GM12878 (cell line): ENCODE measurements at regions not wholly inside any gene's neighbourhood (a gene's known extent, or its start where the extent isn't known, plus 50 kb on each side); places are given as distances from the start of the nearest gene placed in this dataset.

ENCODE experiments used
- ATAC-seq: fragments of 200-7000 bp; cut with Tn5 transposase; 3 replicates; pipeline ENCODE4 v1.9.1; 2020; ENCODE audit warnings: mild to moderate bottlenecking, moderate library complexity
- BruUV-seq: library from RNA; stranded (reverse); fragments of 400-500 nt; replicated peaks from 2 replicates; lab custom pipeline; 2021; lab: Mats Ljungman, UMichigan
- CTCF ChIA-PET: fragments of 300-600 bp; sonication (Branson Sonifier 250); formaldehyde crosslinking; extraction: SDS; loops from one replicate; lab custom pipeline; 2021; ENCODE audit warnings: inconsistent platforms; lab: Yijun Ruan, JAX
- POLR2A ChIA-PET: fragments of 350-600 bp; formaldehyde crosslinking; extraction: SDS; loops from one replicate; lab custom pipeline; 2021; ENCODE audit warnings: inconsistent platforms; lab: Charles Lee
- RAD21 ChIA-PET: fragments of 300-600 bp; sonication (Branson Sonifier 250); formaldehyde crosslinking; loops from one replicate; lab custom pipeline; 2023; ENCODE audit warnings: antibody characterized with exemption; ENCODE audit not compliant: unreplicated experiment; lab: Charles Lee
- SMC1A ChIA-PET: fragments of 300-600 bp; sonication (Branson Sonifier 250); formaldehyde crosslinking; loops from one replicate; lab custom pipeline; 2023; ENCODE audit not compliant: unreplicated experiment, uncharacterized antibody; lab: Charles Lee
- DNase-seq: peaks from one replicate; pipeline ENCODE4 v3.0.0-alpha.2; 2011; ENCODE audit warnings: low read depth, low spot score
- FAIRE-seq: peaks from 3 replicates; lab custom pipeline; 2011; peaks lifted over from hg19 to GRCh38; lab: Jason Lieb, UNC
- H2AFZ ChIP-seq: 2 replicates; pipeline ENCODE4 v1.6.0; 2011; ENCODE audit warnings: low read depth, low read length, control low read depth; ENCODE audit not compliant: control insufficient read depth
- H3K27ac ChIP-seq: 2 replicates; pipeline ENCODE4 v1.5.1; 2011; ENCODE audit warnings: control low read depth; ENCODE audit not compliant: control insufficient read depth, insufficient read depth
- H3K27me3 ChIP-seq, 2 experiments: replicated peaks in 1 of 2; 2 replicates each; pipeline versions ENCODE4 v1.6.0 to v1.6.1; 2011; ENCODE audit warnings: low read length in 1 of 2; ENCODE audit not compliant: control insufficient read depth in 2 of 2, insufficient read depth in 2 of 2
- H3K36me3 ChIP-seq, 2 experiments: 2 replicates each; pipeline ENCODE4 v1.5.1; 2011; ENCODE audit warnings: low read length in 1 of 2; ENCODE audit not compliant: control insufficient read depth in 2 of 2, insufficient read depth in 2 of 2
- H3K4me1 ChIP-seq: 2 replicates; pipeline ENCODE4 v1.6.1; 2011; ENCODE audit warnings: mild to moderate bottlenecking, low read length, moderate library complexity, mixed read lengths; ENCODE audit not compliant: control insufficient read depth, insufficient read depth
- H3K4me2 ChIP-seq: 2 replicates; pipeline ENCODE4 v1.6.0; 2011; ENCODE audit warnings: control low read depth; ENCODE audit not compliant: control insufficient read depth, insufficient read depth
- H3K4me3 ChIP-seq: fragments of 200-600 bp; sonication (generic); 2 replicates; pipeline ENCODE4 v1.5.1; 2016
- H3K79me2 ChIP-seq: 2 replicates; pipeline ENCODE4 v1.6.0; 2011; ENCODE audit warnings: low read length; ENCODE audit not compliant: control insufficient read depth, insufficient read depth
- H3K9ac ChIP-seq: 2 replicates; pipeline ENCODE4 v1.8.0; 2011; ENCODE audit warnings: low read length, control low read depth, mixed read lengths; ENCODE audit not compliant: control insufficient read depth, insufficient read depth
- H3K9me3 ChIP-seq: replicated peaks from 3 replicates; pipeline ENCODE4 v1.5.1; 2011; ENCODE audit warnings: mild to moderate bottlenecking, low read length; ENCODE audit not compliant: control insufficient read depth, insufficient read depth
- H4K20me1 ChIP-seq: 2 replicates; pipeline ENCODE4 v1.6.0; 2011; ENCODE audit not compliant: control insufficient read depth, insufficient read depth
- BRCA1 ChIP-seq: IDR thresholded peaks from 2 replicates; pipeline ENCODE4 v1.6.1; 2011; ENCODE audit warnings: low read depth, low read length, improper control_type of control experiment
- CREB1 ChIP-seq: IDR thresholded peaks from 2 replicates; pipeline ENCODE4 v1.6.1; 2012; ENCODE audit warnings: low read depth, mild to moderate bottlenecking, inconsistent platforms
- CREM ChIP-seq: IDR thresholded peaks from 2 replicates; pipeline ENCODE4 v1.6.1; 2014; ENCODE audit warnings: antibody characterized with exemption, low read depth
- E2F4 ChIP-seq: IDR thresholded peaks from 2 replicates; pipeline ENCODE4 v1.6.1; 2012; ENCODE audit warnings: low read depth, low read length, improper control_type of control experiment
- GABPA ChIP-seq: IDR thresholded peaks from 2 replicates; pipeline ENCODE4 v1.6.1; 2014; ENCODE audit warnings: antibody characterized with exemption, low read depth, mild to moderate bottlenecking, inconsistent platforms
- HDAC2 ChIP-seq: fragments of 200-600 bp; sonication (generic); IDR thresholded peaks from 2 replicates; pipeline ENCODE4 v1.6.1; 2017
- HDAC6 ChIP-seq: fragments of 200-600 bp; sonication (generic); IDR thresholded peaks from one replicate; pipeline ENCODE4 v1.8.0; 2017; ENCODE audit warnings: antibody characterized with exemption; ENCODE audit not compliant: unreplicated experiment
- JUNB ChIP-seq: IDR thresholded peaks from 2 replicates; pipeline ENCODE4 v1.6.1; 2016; ENCODE audit warnings: antibody characterized with exemption, mild to moderate bottlenecking
- KLF5 ChIP-seq: fragments of 450-650 bp; IDR thresholded peaks from 2 replicates; pipeline ENCODE4 v1.6.1; 2014; ENCODE audit warnings: mild to moderate bottlenecking; ENCODE audit not compliant: partially characterized antibody
- MTA2 ChIP-seq: fragments of 450-650 bp; IDR thresholded peaks from 2 replicates; pipeline ENCODE4 v1.6.1; 2016; ENCODE audit warnings: low read depth, mild to moderate bottlenecking, moderate library complexity
- PKNOX1 ChIP-seq: fragments of 450-650 bp; IDR thresholded peaks from 2 replicates; pipeline ENCODE4 v1.6.1; 2016; ENCODE audit warnings: mild to moderate bottlenecking
- TARDBP ChIP-seq: IDR thresholded peaks from 2 replicates; pipeline ENCODE4 v1.6.1; 2016; ENCODE audit warnings: borderline replicate concordance
- WRNIP1 ChIP-seq: IDR thresholded peaks from 2 replicates; pipeline ENCODE4 v1.6.1; 2011; ENCODE audit warnings: low read depth, low read length, improper control_type of control experiment, borderline replicate concordance
- ZBED1 ChIP-seq: IDR thresholded peaks from 2 replicates; pipeline ENCODE4 v1.6.1; 2016; ENCODE audit warnings: borderline replicate concordance
- ZNF622 ChIP-seq: fragments of 450-650 bp; IDR thresholded peaks from 2 replicates; pipeline ENCODE4 v1.6.1; 2017; ENCODE audit warnings: mild to moderate bottlenecking, inconsistent platforms
- WGBS: methylation state at CpG from one replicate; pipeline ENCODE4 v1.1.6; 2016; ENCODE audit warnings: low lambda C conversion rate; ENCODE audit not compliant: insufficient replicate concordance, insufficient coverage; ENCODE audit errors: missing lambda C conversion rate; 5-methylcytosine and 5-hydroxymethylcytosine counted together
- in situ Hi-C: fragments of 300-500 bp; cut with MboI; formaldehyde crosslinking; loops from 9 replicates; pipeline ENCODE4 v1.14.3; 2018; ENCODE audit warnings: mixed read lengths
- intact Hi-C: fragments of 100-400 bp; cut with micrococcal nuclease; formaldehyde crosslinking; loops from one replicate; pipeline ENCODE4 v1.14.2; 2022; ENCODE audit not compliant: unreplicated experiment
- TF ChIP-seq, protein P1 (sequence below): fragments of 450-650 bp; IDR thresholded peaks from 2 replicates; pipeline ENCODE4 v1.6.1; 2017; ENCODE audit warnings: antibody characterized with exemption, mild to moderate bottlenecking, moderate library complexity

DNA sequence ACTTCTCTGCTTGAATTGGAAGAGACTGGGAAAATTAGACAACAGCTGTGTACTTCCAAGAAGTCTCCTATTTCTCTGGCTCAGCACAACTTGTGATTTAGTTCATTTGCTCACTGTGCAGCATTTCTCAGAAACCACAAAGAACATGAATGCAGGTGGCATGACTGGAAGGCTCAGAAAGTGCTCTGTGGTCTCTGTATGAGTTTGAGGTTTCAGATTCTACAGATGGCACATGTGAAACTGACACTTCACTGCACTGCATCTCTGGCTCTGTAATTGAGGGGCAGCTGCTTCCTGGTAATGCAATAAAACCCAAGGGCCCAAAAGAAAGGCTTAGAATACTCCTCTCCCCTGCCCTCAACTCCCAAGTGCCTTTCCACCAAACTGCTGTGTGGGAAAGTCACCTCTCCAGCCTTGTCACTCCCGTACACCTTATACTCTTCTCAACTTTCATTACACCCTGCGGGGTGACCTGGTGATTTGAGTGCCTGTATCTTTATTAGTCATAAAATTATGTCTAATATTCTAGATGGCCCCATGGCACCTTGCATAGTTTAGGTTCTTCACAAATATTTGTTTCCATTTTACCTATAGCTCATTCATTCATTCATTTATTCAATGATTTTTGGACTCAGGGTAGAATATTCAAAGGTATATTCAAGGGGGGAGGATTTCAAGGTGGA is 82.5 kb downstream of the ESM1 start (continued):
- TF ChIP-seq TARDBP (no peak), KLF5 (no peak), JUNB (peak; percentile 90), E2F4 (no peak), GABPA (0 out of 2 replicates have a peak, but pooled peaks have one; percentile 48)

GRCh38 chr5:54900984-54901725 is 84.2 kb downstream of the ESM1 start:
- H3K4me2 ChIP-seq = no peak overlapping the region
- RAD21 ChIA-PET = no interaction called here
- no peak overlapping the region for H3K4me3 ChIP-seq
- TF ChIP-seq CREB1 (no peak), HDAC6 (no peak), PKNOX1 (no peak), ZNF622 (no peak), BRCA1 (no peak), ZBED1 (no peak), HDAC2 (no peak), WRNIP1 (no peak), MTA2 (no peak), CREM (no peak)
- TF ChIP-seq, protein P1, sequence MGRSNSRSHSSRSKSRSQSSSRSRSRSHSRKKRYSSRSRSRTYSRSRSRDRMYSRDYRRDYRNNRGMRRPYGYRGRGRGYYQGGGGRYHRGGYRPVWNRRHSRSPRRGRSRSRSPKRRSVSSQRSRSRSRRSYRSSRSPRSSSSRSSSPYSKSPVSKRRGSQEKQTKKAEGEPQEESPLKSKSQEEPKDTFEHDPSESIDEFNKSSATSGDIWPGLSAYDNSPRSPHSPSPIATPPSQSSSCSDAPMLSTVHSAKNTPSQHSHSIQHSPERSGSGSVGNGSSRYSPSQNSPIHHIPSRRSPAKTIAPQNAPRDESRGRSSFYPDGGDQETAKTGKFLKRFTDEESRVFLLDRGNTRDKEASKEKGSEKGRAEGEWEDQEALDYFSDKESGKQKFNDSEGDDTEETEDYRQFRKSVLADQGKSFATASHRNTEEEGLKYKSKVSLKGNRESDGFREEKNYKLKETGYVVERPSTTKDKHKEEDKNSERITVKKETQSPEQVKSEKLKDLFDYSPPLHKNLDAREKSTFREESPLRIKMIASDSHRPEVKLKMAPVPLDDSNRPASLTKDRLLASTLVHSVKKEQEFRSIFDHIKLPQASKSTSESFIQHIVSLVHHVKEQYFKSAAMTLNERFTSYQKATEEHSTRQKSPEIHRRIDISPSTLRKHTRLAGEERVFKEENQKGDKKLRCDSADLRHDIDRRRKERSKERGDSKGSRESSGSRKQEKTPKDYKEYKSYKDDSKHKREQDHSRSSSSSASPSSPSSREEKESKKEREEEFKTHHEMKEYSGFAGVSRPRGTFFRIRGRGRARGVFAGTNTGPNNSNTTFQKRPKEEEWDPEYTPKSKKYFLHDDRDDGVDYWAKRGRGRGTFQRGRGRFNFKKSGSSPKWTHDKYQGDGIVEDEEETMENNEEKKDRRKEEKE = no peak
- intact Hi-C loops = no loop called here
- H3K27me3 ChIP-seq = peaks cover 0 to 15% of the 10 kb centered on the region in 2 experiments; a peak in 1 of 4 replicates
- ATAC-seq (no peak), DNase-seq (no peak), FAIRE-seq (no peak)
- peaks cover 4% of the 10 kb centered on the region; the same call in 1 of the 2 replicates for H4K20me1 ChIP-seq
- POLR2A ChIA-PET = no interaction called here
- 34% methylated on average over 13 of the region's 13 CpGs for WGBS
- no peak overlapping the region for H2AFZ ChIP-seq
- in situ Hi-C loops = no loop called here
- H3K9me3 ChIP-seq = no peaks in the 10 kb centered on the region; the same call in 2 of the 3 replicates
- SMC1A ChIA-PET = no interaction called here
- CTCF ChIA-PET = no interaction called here
- H3K79me2 ChIP-seq = no peaks in the 10 kb centered on the region
- H3K4me1 ChIP-seq = peaks cover 4% of the 10 kb centered on the region; the same call in 1 of the 2 replicates
- H3K36me3 ChIP-seq = no peaks in the 10 kb centered on the region
- no peak overlapping the region for H3K27ac ChIP-seq
- no peak overlapping the region for H3K9ac ChIP-seq
- BruUV-seq = no TSS peak
